Chondrocyte (in vitro differentiated cells): ENCODE measurements at regions not wholly inside any gene's neighbourhood (a gene's known extent, or its start where the extent isn't known, plus 50 kb on each side); places are given as distances from the start of the nearest gene placed in this dataset.

ENCODE experiments used
- DNase-seq: peaks from one replicate; pipeline ENCODE4 v3.0.0; 2021; ENCODE audit warnings: mixed read lengths, low spot score
- H3K27ac Mint-ChIP-seq: one replicate; pipeline ENCODE4 v1.8.0; 2021; ENCODE audit warnings: mild to moderate bottlenecking, moderate library complexity, mixed read lengths; ENCODE audit not compliant: unreplicated experiment
- H3K27me3 Mint-ChIP-seq: 2 replicates; pipeline ENCODE4 v1.8.0; 2021; ENCODE audit warnings: low read depth, mixed read lengths
- H3K36me3 Mint-ChIP-seq: 2 replicates; pipeline ENCODE4 v1.8.0; 2021; ENCODE audit warnings: low read depth, mixed read lengths
- H3K4me1 Mint-ChIP-seq: 2 replicates; pipeline ENCODE4 v1.8.0; 2021; ENCODE audit warnings: low read depth, mild to moderate bottlenecking, mixed read lengths
- H3K4me3 Mint-ChIP-seq: one replicate; pipeline ENCODE4 v1.8.0; 2021; ENCODE audit warnings: mild to moderate bottlenecking, moderate library complexity, mixed read lengths; ENCODE audit not compliant: unreplicated experiment
- H3K9me3 Mint-ChIP-seq: 2 replicates; pipeline ENCODE4 v1.8.0; 2021; ENCODE audit warnings: low read depth, mixed read lengths
- TF ChIP-seq, protein P1 (sequence below): fragments of 200-600 bp; sonication (generic); IDR thresholded peaks from 2 replicates; pipeline ENCODE4 v1.5.0; 2021; ENCODE audit warnings: antibody characterized with exemption, mild to moderate bottlenecking, moderate library complexity

DNA sequence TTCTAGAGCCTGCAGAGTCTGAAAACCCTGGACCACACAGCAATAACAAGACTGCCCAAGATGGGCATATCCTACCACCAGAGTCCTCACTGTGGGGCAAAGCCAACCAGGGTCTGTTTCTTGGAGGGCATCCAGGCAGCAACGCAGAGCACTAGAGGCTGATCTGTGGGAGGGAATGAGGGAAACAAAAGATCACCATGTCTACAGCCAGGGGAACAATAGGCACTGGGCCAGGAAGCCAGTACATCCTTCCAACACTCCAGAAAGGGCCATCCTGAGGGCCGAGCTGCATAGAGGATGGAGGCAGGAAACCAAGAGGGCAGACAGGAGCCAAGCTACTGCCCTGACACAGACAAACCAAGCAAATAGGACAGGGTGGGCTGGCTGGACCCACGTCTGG lies 416.1 kb upstream of the IRX4 start:
- Mint-ChIP-seq H3K27me3 (peaks cover 2% of the 10 kb centered on the region), H3K4me3 (no peak overlapping the region), H3K9me3 (peaks cover 3% of the 10 kb centered on the region), H3K36me3 (no peaks in the 10 kb centered on the region), H3K4me1 (peaks cover 4% of the 10 kb centered on the region), H3K27ac (no peak overlapping the region)
- DNase-seq = no peak
- TF ChIP-seq, protein P1, sequence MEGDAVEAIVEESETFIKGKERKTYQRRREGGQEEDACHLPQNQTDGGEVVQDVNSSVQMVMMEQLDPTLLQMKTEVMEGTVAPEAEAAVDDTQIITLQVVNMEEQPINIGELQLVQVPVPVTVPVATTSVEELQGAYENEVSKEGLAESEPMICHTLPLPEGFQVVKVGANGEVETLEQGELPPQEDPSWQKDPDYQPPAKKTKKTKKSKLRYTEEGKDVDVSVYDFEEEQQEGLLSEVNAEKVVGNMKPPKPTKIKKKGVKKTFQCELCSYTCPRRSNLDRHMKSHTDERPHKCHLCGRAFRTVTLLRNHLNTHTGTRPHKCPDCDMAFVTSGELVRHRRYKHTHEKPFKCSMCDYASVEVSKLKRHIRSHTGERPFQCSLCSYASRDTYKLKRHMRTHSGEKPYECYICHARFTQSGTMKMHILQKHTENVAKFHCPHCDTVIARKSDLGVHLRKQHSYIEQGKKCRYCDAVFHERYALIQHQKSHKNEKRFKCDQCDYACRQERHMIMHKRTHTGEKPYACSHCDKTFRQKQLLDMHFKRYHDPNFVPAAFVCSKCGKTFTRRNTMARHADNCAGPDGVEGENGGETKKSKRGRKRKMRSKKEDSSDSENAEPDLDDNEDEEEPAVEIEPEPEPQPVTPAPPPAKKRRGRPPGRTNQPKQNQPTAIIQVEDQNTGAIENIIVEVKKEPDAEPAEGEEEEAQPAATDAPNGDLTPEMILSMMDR = no peak

- Mint-ChIP-seq H3K9me3 (peaks cover 7% of the 10 kb centered on the region), H3K4me3 (no peak overlapping the region)
Observed at GRCh38 chr5:2297991-2298390, 415.3 kb upstream of the IRX4 start.

GRCh38 chr5:2295476-2295875 lies 412.8 kb upstream of the IRX4 start:
- Mint-ChIP-seq H3K27me3 (no peaks in the 10 kb centered on the region), H3K27ac (no peak overlapping the region), H3K36me3 (no peaks in the 10 kb centered on the region), H3K4me1 (no peaks in the 10 kb centered on the region), H3K9me3 (peaks cover 19% of the 10 kb centered on the region), H3K4me3 (no peak overlapping the region)
- TF ChIP-seq, protein P1 = no peak
- DNase-seq = no peak

More at GRCh38 chr5:2297991-2298390, 415.3 kb upstream of the IRX4 start:
- Mint-ChIP-seq H3K27me3 (peaks cover 2% of the 10 kb centered on the region), H3K36me3 (no peaks in the 10 kb centered on the region), H3K4me1 (no peaks in the 10 kb centered on the region), H3K27ac (no peak overlapping the region)
- TF ChIP-seq, protein P1 = no peak
- no peak for DNase-seq

DNA sequence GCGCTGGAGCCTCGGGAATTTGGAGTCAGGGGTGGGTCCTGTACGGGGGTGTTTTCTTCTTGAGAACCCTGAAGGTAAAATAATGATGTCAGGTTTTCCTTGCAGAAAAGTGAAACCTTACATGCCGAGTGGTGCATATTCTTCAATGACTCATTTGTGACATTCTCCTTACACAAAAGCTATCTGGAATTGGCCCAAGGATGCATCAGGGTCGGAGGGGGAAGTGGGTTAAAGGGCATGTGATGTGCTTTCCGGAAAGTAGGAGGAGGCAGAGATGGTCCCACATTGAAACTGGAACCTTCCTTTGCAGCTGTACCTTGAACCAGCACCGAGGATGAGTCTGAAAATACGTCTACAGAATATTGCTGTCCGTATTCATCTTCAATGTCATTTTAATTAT lies 411.2 kb upstream of the IRX4 start:
- TF ChIP-seq, protein P1 = no peak
- Mint-ChIP-seq H3K27me3 (no peaks in the 10 kb centered on the region), H3K4me3 (no peak overlapping the region), H3K4me1 (no peaks in the 10 kb centered on the region), H3K27ac (no peak overlapping the region), H3K9me3 (peaks cover 19% of the 10 kb centered on the region), H3K36me3 (no peaks in the 10 kb centered on the region)
- no peak for DNase-seq

- Mint-ChIP-seq H3K27me3 (no peaks in the 10 kb centered on the region), H3K36me3 (no peaks in the 10 kb centered on the region), H3K9me3 (peaks cover 19% of the 10 kb centered on the region), H3K27ac (no peak overlapping the region), H3K4me1 (no peaks in the 10 kb centered on the region), H3K4me3 (no peak overlapping the region)
- no peak for DNase-seq
- TF ChIP-seq, protein P1 = no peak
Observed at GRCh38 chr5:2291146-2291840, 408.6 kb upstream of the IRX4 start.
